Vagina (tissue), 2 donors: ENCODE measurements at regions not wholly inside any gene's neighbourhood (a gene's known extent, or its start where the extent isn't known, plus 50 kb on each side); places are given as distances from the start of the nearest gene placed in this dataset.

ENCODE experiments used
- POLR2A ChIP-seq, 2 donors: fragments of 450-650 bp; IDR thresholded peaks; one replicate each; pipeline ENCODE4 v1.6.1; 2017; ENCODE audit warnings: antibody characterized with exemption in 2 of 2, mild to moderate bottlenecking in 2 of 2, moderate library complexity in 2 of 2
- POLR2AphosphoS5 ChIP-seq, 2 donors: sonication (generic); formaldehyde crosslinking; IDR thresholded peaks; one replicate each; pipeline ENCODE4 v1.9.0; 2017; ENCODE audit warnings: antibody characterized with exemption in 2 of 2, mild to moderate bottlenecking in 2 of 2, low read depth in 1 of 2; ENCODE audit not compliant: insufficient read depth in 1 of 2
- TF ChIP-seq, protein P1 (sequence below), 3 experiments: fragments of 450-650 bp in 2 of 3; fragments of 200-600 bp in 1 of 3; sonication (generic) in 1 of 3; IDR thresholded peaks; one replicate each; pipeline ENCODE4 v1.5.1; 2017 to 2019; ENCODE audit warnings: antibody characterized with exemption in 3 of 3, mild to moderate bottlenecking in 2 of 3, moderate library complexity in 2 of 3

DNA sequence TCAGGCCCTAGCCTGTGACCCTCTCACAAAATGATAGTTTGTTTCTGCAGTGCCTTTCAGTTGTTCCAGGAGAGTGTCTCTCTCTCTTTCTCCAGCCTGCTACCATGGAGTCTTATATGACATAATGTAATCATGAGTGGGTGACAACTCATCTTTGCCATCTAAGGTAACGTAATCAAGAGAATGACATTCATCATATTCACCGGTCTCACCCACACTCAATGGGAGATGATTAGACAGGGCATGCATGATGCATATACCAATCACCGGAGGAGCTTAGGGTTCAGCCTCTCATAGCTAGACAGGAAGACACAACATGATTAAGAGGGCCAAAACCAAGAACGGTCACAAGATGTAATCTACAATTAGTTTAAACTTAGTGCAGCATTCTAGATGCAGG lies 97.1 kb upstream of the FAM9B start:
- TF ChIP-seq, protein P1, sequence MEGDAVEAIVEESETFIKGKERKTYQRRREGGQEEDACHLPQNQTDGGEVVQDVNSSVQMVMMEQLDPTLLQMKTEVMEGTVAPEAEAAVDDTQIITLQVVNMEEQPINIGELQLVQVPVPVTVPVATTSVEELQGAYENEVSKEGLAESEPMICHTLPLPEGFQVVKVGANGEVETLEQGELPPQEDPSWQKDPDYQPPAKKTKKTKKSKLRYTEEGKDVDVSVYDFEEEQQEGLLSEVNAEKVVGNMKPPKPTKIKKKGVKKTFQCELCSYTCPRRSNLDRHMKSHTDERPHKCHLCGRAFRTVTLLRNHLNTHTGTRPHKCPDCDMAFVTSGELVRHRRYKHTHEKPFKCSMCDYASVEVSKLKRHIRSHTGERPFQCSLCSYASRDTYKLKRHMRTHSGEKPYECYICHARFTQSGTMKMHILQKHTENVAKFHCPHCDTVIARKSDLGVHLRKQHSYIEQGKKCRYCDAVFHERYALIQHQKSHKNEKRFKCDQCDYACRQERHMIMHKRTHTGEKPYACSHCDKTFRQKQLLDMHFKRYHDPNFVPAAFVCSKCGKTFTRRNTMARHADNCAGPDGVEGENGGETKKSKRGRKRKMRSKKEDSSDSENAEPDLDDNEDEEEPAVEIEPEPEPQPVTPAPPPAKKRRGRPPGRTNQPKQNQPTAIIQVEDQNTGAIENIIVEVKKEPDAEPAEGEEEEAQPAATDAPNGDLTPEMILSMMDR (IDR thresholded peaks at IDR 0.05): no peak
- TF ChIP-seq POLR2A (IDR thresholded peaks at IDR 0.05) (no peak), POLR2AphosphoS5 (IDR thresholded peaks at IDR 0.05; ENCODE audit: insufficient read depth in 1 of 2, low read depth in 1 of 2) (no peak)
